K562 (cell line): ENCODE measurements at regions not wholly inside any gene's neighbourhood (a gene's known extent, or its start where the extent isn't known, plus 50 kb on each side); places are given as distances from the start of the nearest gene placed in this dataset.

Source experiments
- ATAC-seq: fragments of 200-7000 bp; cut with Tn5 transposase; 3 replicates; pipeline ENCODE4 v1.9.1; 2020; ENCODE audit warnings: moderate library complexity
- BruUV-seq: library from RNA; stranded (reverse); fragments of 400-500 nt; replicated peaks from 2 replicates; lab custom pipeline; 2021; lab: Mats Ljungman, UMichigan
- CTCF ChIA-PET: fragments of 300-600 bp; formaldehyde crosslinking; extraction: SDS; loops from one replicate; lab custom pipeline; 2021; ENCODE audit warnings: low intra/inter-chr PET ratio; lab: Yijun Ruan, JAX
- POLR2A ChIA-PET: fragments of 300-600, 350-650 bp; sonication (Branson Sonifier 250); formaldehyde crosslinking; extraction: SDS; loops from one replicate; lab custom pipeline; 2021; ENCODE audit warnings: antibody characterized with exemption, inconsistent platforms; lab: Yijun Ruan, JAX
- DNase-seq, 4 experiments: peaks; one replicate each; pipeline versions ENCODE4 v3.0.0 to v3.0.0-alpha.2; 2011 to 2018; ENCODE audit warnings: low spot score in 3 of 4, mixed read lengths in 3 of 4; ENCODE audit errors: extremely low read depth in 1 of 4
- FAIRE-seq: peaks from 2 replicates; lab custom pipeline; 2011; peaks lifted over from hg19 to GRCh38; lab: Jason Lieb, UNC
- H2AFZ ChIP-seq: 2 replicates; pipeline ENCODE4 v1.6.0; 2011; ENCODE audit warnings: low read depth, low read length, control low read depth, inconsistent platforms
- H3K27ac ChIP-seq: fragments of 200-600 bp; 3 replicates; pipeline ENCODE4 v1.8.0; 2011; ENCODE audit warnings: low read depth, mild to moderate bottlenecking, control low read depth, inconsistent platforms, low read length, moderate library complexity, mixed read lengths; ENCODE audit errors: extremely low read depth
- H3K27me3 ChIP-seq, 2 experiments: fragments of 300-600 bp in 1 of 2; 2 replicates in 1 of 2; 3 replicates in 1 of 2; pipeline versions ENCODE4 v1.6.0 to v1.8.0; 2011; ENCODE audit warnings: inconsistent platforms in 2 of 2, low read length in 2 of 2, mild to moderate bottlenecking in 1 of 2, mixed read lengths in 1 of 2, moderate library complexity in 1 of 2; ENCODE audit not compliant: control insufficient read depth in 2 of 2, insufficient read depth in 2 of 2
- H3K36me3 ChIP-seq: fragments of 300-600 bp; 3 replicates; pipeline ENCODE4 v1.8.0; 2011; ENCODE audit warnings: mild to moderate bottlenecking, low read length, inconsistent platforms; ENCODE audit not compliant: control insufficient read depth, insufficient read depth
- H3K4me1 ChIP-seq, 2 experiments: fragments of 200-600 bp in 1 of 2; replicated peaks in 1 of 2; 2 replicates in 1 of 2; 3 replicates in 1 of 2; pipeline versions ENCODE4 v1.5.1 to v1.8.0; 2011; ENCODE audit warnings: inconsistent platforms in 2 of 2, low read length in 2 of 2, mild to moderate bottlenecking in 1 of 2, mixed read lengths in 1 of 2, moderate library complexity in 1 of 2; ENCODE audit not compliant: control insufficient read depth in 2 of 2, insufficient read depth in 2 of 2
- H3K4me2 ChIP-seq: 2 replicates; pipeline ENCODE4 v1.6.1; 2011; ENCODE audit warnings: low read length, control low read depth, inconsistent platforms, mixed read lengths; ENCODE audit not compliant: insufficient read depth
- H3K4me3 ChIP-seq: fragments of 200-600 bp; sonication (generic), shearing (Covaris generic); 2 replicates; pipeline ENCODE4 v1.5.1; 2016; ENCODE audit warnings: control low read depth, inconsistent platforms
- H3K79me2 ChIP-seq: fragments of 200-600 bp; 3 replicates; pipeline ENCODE4 v1.8.0; 2011; ENCODE audit warnings: low read length, inconsistent platforms; ENCODE audit not compliant: control insufficient read depth, insufficient read depth
- H3K9ac ChIP-seq, 2 experiments: 2 replicates each; pipeline versions ENCODE4 v1.6.0 to v1.6.1; 2011; ENCODE audit warnings: low read depth in 2 of 2, low read length in 2 of 2, control low read depth in 1 of 2, inconsistent platforms in 1 of 2, mild to moderate bottlenecking in 1 of 2, mixed read lengths in 1 of 2; ENCODE audit not compliant: insufficient read depth in 1 of 2
- H3K9me1 ChIP-seq: one replicate; pipeline ENCODE4 v1.6.0; 2011; ENCODE audit warnings: inconsistent platforms, mild to moderate bottlenecking, low read length, moderate library complexity; ENCODE audit not compliant: control insufficient read depth, insufficient read depth
- H3K9me3 ChIP-seq: replicated peaks from 2 replicates; pipeline ENCODE4 v1.5.1; 2011; ENCODE audit warnings: low read depth, low read length, inconsistent platforms; ENCODE audit not compliant: control insufficient read depth, insufficient read depth
- H4K20me1 ChIP-seq: replicated peaks from 2 replicates; pipeline ENCODE4 v1.6.1; 2011; ENCODE audit warnings: low read length, inconsistent platforms, mixed read lengths; ENCODE audit not compliant: control insufficient read depth, insufficient read depth
- ETS1 ChIP-seq: conservative IDR thresholded peaks from 2 replicates; pipeline ENCODE4 v1.6.1; 2011; ENCODE audit warnings: low read depth, mild to moderate bottlenecking, low read length; ENCODE audit not compliant: control insufficient read depth
- FOXJ2 ChIP-seq: fragments of 200-800 bp; sonication (Bioruptor generic); IDR thresholded peaks from 2 replicates; pipeline ENCODE4 v1.6.1; 2016; ENCODE audit warnings: missing genetic modification characterization, missing compliant biosample characterization
- HNRNPLL ChIP-seq: fragments of 200-400 bp; formaldehyde crosslinking; IDR thresholded peaks from 2 replicates; pipeline ENCODE4 v1.6.1; 2017; ENCODE audit warnings: low read length, low read depth, mild to moderate bottlenecking; ENCODE audit not compliant: poor library complexity, severe bottlenecking
- PRPF4 ChIP-seq: fragments of 200-400 bp; formaldehyde crosslinking; IDR thresholded peaks from one replicate; pipeline ENCODE4 v1.6.1; 2017; ENCODE audit warnings: low read length, low read depth, mild to moderate bottlenecking; ENCODE audit not compliant: insufficient read depth, poor library complexity, severe bottlenecking
- PTBP1 ChIP-seq: fragments of 200-400 bp; formaldehyde crosslinking; IDR thresholded peaks from 2 replicates; pipeline ENCODE4 v1.6.1; 2017; ENCODE audit warnings: low read depth, low read length
- STAG1 ChIP-seq: sonication (generic); formaldehyde crosslinking; IDR thresholded peaks from 2 replicates; pipeline ENCODE4 v1.5.0; 2020; ENCODE audit warnings: missing genetic modification reagents, borderline replicate concordance
- ZC3H4 ChIP-seq: sonication (generic); formaldehyde crosslinking; IDR thresholded peaks from 2 replicates; pipeline ENCODE4 v1.9.0; 2021; ENCODE audit warnings: missing genetic modification reagents, borderline replicate concordance
- ZKSCAN1 ChIP-seq: fragments of 150-350 bp; IDR thresholded peaks from 2 replicates; pipeline ENCODE4 v1.6.1; 2016; ENCODE audit warnings: low read depth, low read length
- WGBS: fragments of 100-300 bp; shearing (Covaris generic); methylation state at CpG from one replicate; pipeline ENCODE4 v1.1.6; 2016; ENCODE audit warnings: low coverage, mixed read lengths; ENCODE audit not compliant: insufficient coverage; ENCODE audit errors: missing lambda C conversion rate; 5-methylcytosine and 5-hydroxymethylcytosine counted together
- in situ Hi-C: fragments of 300-500 bp; cut with MboI; formaldehyde crosslinking; loops from 4 replicates; pipeline ENCODE4 v1.15.0; 2018; ENCODE audit warnings: inconsistent platforms, mixed read lengths
- intact Hi-C: fragments of 100-400 bp; cut with micrococcal nuclease; formaldehyde crosslinking; loops from 2 replicates; pipeline ENCODE4 v1.14.2; 2022
- TF ChIP-seq, protein P1 (sequence below): fragments of 450-650 bp; formaldehyde crosslinking; IDR thresholded peaks from 2 replicates; pipeline ENCODE4 v1.4.0; 2020; ENCODE audit warnings: mild to moderate bottlenecking

GRCh38 chr5:110018509-110018908, 328.8 kb downstream of the MAN2A1 start:
- Histone ChIP-seq H3K36me3 (no peaks in the 10 kb centered on the region), H3K4me2 (no peak overlapping the region), H3K9ac (no peak overlapping the region), H3K4me3 (no peak overlapping the region), H3K9me3 (no peaks in the 10 kb centered on the region), H3K27ac (no peak overlapping the region), H3K9me1 (no peaks in the 10 kb centered on the region), H3K4me1 (no peaks in the 10 kb centered on the region), H2AFZ (no peak overlapping the region), H4K20me1 (no peaks in the 10 kb centered on the region), H3K79me2 (no peaks in the 10 kb centered on the region), H3K27me3 (no peaks in the 10 kb centered on the region)
- FAIRE-seq (no peak), DNase-seq (no peak), ATAC-seq (no peak)
- in situ Hi-C loops (no loop called here), intact Hi-C loops (no loop called here)
- POLR2A ChIA-PET: no interaction called here
- CTCF ChIA-PET: no interaction called here
- TF ChIP-seq STAG1 (CRISPR knock-in tag): no peak
- TF ChIP-seq PTBP1: no peak
- TF ChIP-seq, protein P1, sequence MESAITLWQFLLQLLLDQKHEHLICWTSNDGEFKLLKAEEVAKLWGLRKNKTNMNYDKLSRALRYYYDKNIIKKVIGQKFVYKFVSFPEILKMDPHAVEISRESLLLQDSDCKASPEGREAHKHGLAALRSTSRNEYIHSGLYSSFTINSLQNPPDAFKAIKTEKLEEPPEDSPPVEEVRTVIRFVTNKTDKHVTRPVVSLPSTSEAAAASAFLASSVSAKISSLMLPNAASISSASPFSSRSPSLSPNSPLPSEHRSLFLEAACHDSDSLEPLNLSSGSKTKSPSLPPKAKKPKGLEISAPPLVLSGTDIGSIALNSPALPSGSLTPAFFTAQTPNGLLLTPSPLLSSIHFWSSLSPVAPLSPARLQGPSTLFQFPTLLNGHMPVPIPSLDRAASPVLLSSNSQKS: no peak
- TF ChIP-seq ZC3H4 (CRISPR knock-in tag): no peak
- TF ChIP-seq ZKSCAN1: no peak
- TF ChIP-seq PRPF4: no peak
- no peak for TF ChIP-seq FOXJ2 (tag)
- TF ChIP-seq HNRNPLL: no peak
- no peak for TF ChIP-seq ETS1
- 0% methylated on average over 5 of the region's 5 CpGs for WGBS
- no TSS peak for BruUV-seq
